NOMO-1 (cell line): ENCODE measurements at regions not wholly inside any gene's neighbourhood (a gene's known extent, or its start where the extent isn't known, plus 50 kb on each side); places are given as distances from the start of the nearest gene placed in this dataset.

Source experiments
- DNase-seq, 2 experiments: peaks; one replicate each; lab custom pipeline; 2025; ENCODE audit not compliant: unreplicated experiment in 2 of 2; lab: John Stamatoyannopoulos, UW

- no peak for DNase-seq
Observed at GRCh38 chr3:111311126-111311525, 230.9 kb upstream of the CD96 start.

GRCh38 chr3:111311709-111312235 is 230.2 kb upstream of the CD96 start:
- no peak for DNase-seq

- no peak for DNase-seq
Observed at GRCh38 chr3:111314181-111314873, 227.7 kb upstream of the CD96 start.

- DNase-seq: no peak
Observed at GRCh38 chr3:111314898-111315297, 227.1 kb upstream of the CD96 start.

- DNase-seq: no peak
Observed at GRCh38 chr3:111315930-111316587, 225.9 kb upstream of the CD96 start.

- no peak for DNase-seq
Observed at GRCh38 chr3:111318289-111318688, 223.7 kb upstream of the CD96 start.

- no peak for DNase-seq
Observed at GRCh38 chr3:111319598-111319997, 222.4 kb upstream of the CD96 start.

GRCh38 chr3:111321786-111322185 is 220.2 kb upstream of the CD96 start:
- DNase-seq: no peak

GRCh38 chr3:111323019-111323418 is 219.0 kb upstream of the CD96 start:
- no peak for DNase-seq

GRCh38 chr3:111324151-111324550 is 217.8 kb upstream of the CD96 start:
- DNase-seq: no peak

GRCh38 chr3:111324645-111325044 is 217.4 kb upstream of the CD96 start:
- no peak for DNase-seq

GRCh38 chr3:111325160-111325718 is 216.8 kb upstream of the CD96 start:
- DNase-seq: no peak

GRCh38 chr3:111326144-111326995 is 215.6 kb upstream of the CD96 start:
- DNase-seq: no peak

- DNase-seq: no peak
Observed at GRCh38 chr3:111331306-111331705, 210.7 kb upstream of the CD96 start.

- DNase-seq: no peak
Observed at GRCh38 chr3:111331912-111332311, 210.1 kb upstream of the CD96 start.

- no peak for DNase-seq
Observed at GRCh38 chr3:111332488-111333080, 209.4 kb upstream of the CD96 start.

GRCh38 chr3:111333642-111334041 is 208.4 kb upstream of the CD96 start:
- no peak for DNase-seq

- no peak for DNase-seq
Observed at GRCh38 chr3:111335512-111336303, 206.3 kb upstream of the CD96 start.

GRCh38 chr3:111336511-111336910 is 205.5 kb upstream of the CD96 start:
- DNase-seq: no peak
